ENCODE measurements at regions not wholly inside any gene's neighbourhood (a gene's known extent, or its start where the extent isn't known, plus 50 kb on each side); places are given as distances from the start of the nearest gene placed in this dataset.

GRCh38 chr2:171241771-171242170 lies 81.1 kb upstream of the TLK1 start:
- H3K9ac ChIP-seq (ENCODE audit: low read depth, low read length), result no peak overlapping the region
- no peaks in the 10 kb centered on the region for H3K27me3 ChIP-seq (ENCODE audit: control insufficient read depth, insufficient read depth, low read length)
- H3K9me3 ChIP-seq (replicated peaks; ENCODE audit: low read length), result peaks cover 11% of the 10 kb centered on the region
- no peaks in the 10 kb centered on the region for H3K36me3 ChIP-seq (ENCODE audit: insufficient read depth, low read length)
- no peak overlapping the region for H3K4me3 ChIP-seq (ENCODE audit: low read length)
- H3K4me1 ChIP-seq (ENCODE audit: control insufficient read depth, insufficient read depth, low read length), result peaks cover 10% of the 10 kb centered on the region
- no peak overlapping the region for H3K4me2 ChIP-seq (ENCODE audit: low read length)

- H3K9me3 ChIP-seq (replicated peaks; ENCODE audit: low read length), result no peaks in the 10 kb centered on the region
- H3K4me2 ChIP-seq (ENCODE audit: low read length), result no peak overlapping the region
- no peak overlapping the region for H3K9ac ChIP-seq (ENCODE audit: low read depth, low read length)
- H3K4me3 ChIP-seq (ENCODE audit: low read length), result no peak overlapping the region
- no peaks in the 10 kb centered on the region for H3K4me1 ChIP-seq (ENCODE audit: control insufficient read depth, insufficient read depth, low read length)
- H3K36me3 ChIP-seq (ENCODE audit: insufficient read depth, low read length), result no peaks in the 10 kb centered on the region
- H3K27me3 ChIP-seq (ENCODE audit: control insufficient read depth, insufficient read depth, low read length), result no peaks in the 10 kb centered on the region
These were observed 78.3 kb upstream of the TLK1 start for GRCh38 chr2:171238946-171239345.

- H3K36me3 ChIP-seq (ENCODE audit: insufficient read depth, low read length), result no peaks in the 10 kb centered on the region
- H3K27me3 ChIP-seq (ENCODE audit: control insufficient read depth, insufficient read depth, low read length), result no peaks in the 10 kb centered on the region
- no peak overlapping the region for H3K4me2 ChIP-seq (ENCODE audit: low read length)
- H3K9me3 ChIP-seq (replicated peaks; ENCODE audit: low read length), result no peaks in the 10 kb centered on the region
- H3K4me1 ChIP-seq (ENCODE audit: control insufficient read depth, insufficient read depth, low read length), result no peaks in the 10 kb centered on the region
- H3K4me3 ChIP-seq (ENCODE audit: low read length), result no peak overlapping the region
- H3K9ac ChIP-seq (ENCODE audit: low read depth, low read length), result no peak overlapping the region
These were observed 77.2 kb upstream of the TLK1 start for GRCh38 chr2:171237751-171238505.

- H3K36me3 ChIP-seq (ENCODE audit: insufficient read depth, low read length), result no peaks in the 10 kb centered on the region
- no peak overlapping the region for H3K4me3 ChIP-seq (ENCODE audit: low read length)
- no peaks in the 10 kb centered on the region for H3K9me3 ChIP-seq (replicated peaks; ENCODE audit: low read length)
- H3K27me3 ChIP-seq (ENCODE audit: control insufficient read depth, insufficient read depth, low read length), result no peaks in the 10 kb centered on the region
- H3K4me1 ChIP-seq (ENCODE audit: control insufficient read depth, insufficient read depth, low read length), result no peaks in the 10 kb centered on the region
- no peak overlapping the region for H3K4me2 ChIP-seq (ENCODE audit: low read length)
- no peak overlapping the region for H3K9ac ChIP-seq (ENCODE audit: low read depth, low read length)
These were observed 74.7 kb upstream of the TLK1 start for GRCh38 chr2:171235262-171235881.

GRCh38 chr2:171230176-171230575 lies 69.5 kb upstream of the TLK1 start:
- no peak overlapping the region for H3K9ac ChIP-seq (ENCODE audit: low read depth, low read length)

GRCh38 chr2:171228826-171229225 lies 68.1 kb upstream of the TLK1 start:
- Histone ChIP-seq H3K9ac (ENCODE audit: low read depth, low read length) (no peak overlapping the region), H3K4me1 (ENCODE audit: control insufficient read depth, insufficient read depth, low read length) (peaks cover 17% of the 10 kb centered on the region), H3K36me3 (ENCODE audit: insufficient read depth, low read length) (no peaks in the 10 kb centered on the region), H3K9me3 (replicated peaks; ENCODE audit: low read length) (no peaks in the 10 kb centered on the region), H3K4me2 (ENCODE audit: low read length) (no peak overlapping the region), H3K4me3 (ENCODE audit: low read length) (no peak overlapping the region), H3K27me3 (ENCODE audit: control insufficient read depth, insufficient read depth, low read length) (no peaks in the 10 kb centered on the region)

More at GRCh38 chr2:171230176-171230575, 69.5 kb upstream of the TLK1 start:
- Histone ChIP-seq H3K4me2 (ENCODE audit: low read length) (no peak overlapping the region), H3K4me1 (ENCODE audit: control insufficient read depth, insufficient read depth, low read length) (peaks cover 10% of the 10 kb centered on the region), H3K9me3 (replicated peaks; ENCODE audit: low read length) (no peaks in the 10 kb centered on the region), H3K36me3 (ENCODE audit: insufficient read depth, low read length) (no peaks in the 10 kb centered on the region), H3K4me3 (ENCODE audit: low read length) (no peak overlapping the region), H3K27me3 (ENCODE audit: control insufficient read depth, insufficient read depth, low read length) (no peaks in the 10 kb centered on the region)

GRCh38 chr2:171227066-171227782 lies 66.5 kb upstream of the TLK1 start:
- no peaks in the 10 kb centered on the region for H3K36me3 ChIP-seq (ENCODE audit: insufficient read depth, low read length)

GRCh38 chr2:171226461-171226860 lies 65.8 kb upstream of the TLK1 start:
- H3K4me2 ChIP-seq (ENCODE audit: low read length), result no peak overlapping the region
- no peaks in the 10 kb centered on the region for H3K9me3 ChIP-seq (replicated peaks; ENCODE audit: low read length)
- no peak overlapping the region for H3K4me3 ChIP-seq (ENCODE audit: low read length)
- peaks cover 17% of the 10 kb centered on the region for H3K4me1 ChIP-seq (ENCODE audit: control insufficient read depth, insufficient read depth, low read length)
- no peak overlapping the region for H3K9ac ChIP-seq (ENCODE audit: low read depth, low read length)
- H3K36me3 ChIP-seq (ENCODE audit: insufficient read depth, low read length), result no peaks in the 10 kb centered on the region
- H3K27me3 ChIP-seq (ENCODE audit: control insufficient read depth, insufficient read depth, low read length), result no peaks in the 10 kb centered on the region

More at GRCh38 chr2:171227066-171227782, 66.5 kb upstream of the TLK1 start:
- Histone ChIP-seq H3K27me3 (ENCODE audit: control insufficient read depth, insufficient read depth, low read length) (no peaks in the 10 kb centered on the region), H3K9ac (ENCODE audit: low read depth, low read length) (no peak overlapping the region), H3K9me3 (replicated peaks; ENCODE audit: low read length) (no peaks in the 10 kb centered on the region), H3K4me2 (ENCODE audit: low read length) (no peak overlapping the region), H3K4me1 (ENCODE audit: control insufficient read depth, insufficient read depth, low read length) (peaks cover 17% of the 10 kb centered on the region), H3K4me3 (ENCODE audit: low read length) (no peak overlapping the region)

- Histone ChIP-seq H3K27me3 (ENCODE audit: control insufficient read depth, insufficient read depth, low read length) (no peaks in the 10 kb centered on the region), H3K9me3 (replicated peaks; ENCODE audit: low read length) (no peaks in the 10 kb centered on the region), H3K4me2 (ENCODE audit: low read length) (no peak overlapping the region), H3K9ac (ENCODE audit: low read depth, low read length) (no peak overlapping the region), H3K36me3 (ENCODE audit: insufficient read depth, low read length) (no peaks in the 10 kb centered on the region), H3K4me3 (ENCODE audit: low read length) (no peak overlapping the region), H3K4me1 (ENCODE audit: control insufficient read depth, insufficient read depth, low read length) (peaks cover 17% of the 10 kb centered on the region)
These were observed 65.3 kb upstream of the TLK1 start for GRCh38 chr2:171225989-171226388.

- H3K4me1 ChIP-seq (ENCODE audit: control insufficient read depth, insufficient read depth, low read length), result peaks cover 17% of the 10 kb centered on the region
- no peak overlapping the region for H3K9ac ChIP-seq (ENCODE audit: low read depth, low read length)
These were observed 64.7 kb upstream of the TLK1 start for GRCh38 chr2:171225302-171225980.

GRCh38 chr2:171217330-171217729 lies 56.6 kb upstream of the TLK1 start:
- Histone ChIP-seq H3K36me3 (ENCODE audit: insufficient read depth, low read length) (no peaks in the 10 kb centered on the region), H3K4me3 (ENCODE audit: low read length) (no peak overlapping the region), H3K4me1 (ENCODE audit: control insufficient read depth, insufficient read depth, low read length) (no peaks in the 10 kb centered on the region), H3K9ac (ENCODE audit: low read depth, low read length) (no peak overlapping the region), H3K4me2 (ENCODE audit: low read length) (no peak overlapping the region), H3K9me3 (replicated peaks; ENCODE audit: low read length) (no peaks in the 10 kb centered on the region), H3K27me3 (ENCODE audit: control insufficient read depth, insufficient read depth, low read length) (no peaks in the 10 kb centered on the region)

More at GRCh38 chr2:171225302-171225980, 64.7 kb upstream of the TLK1 start:
- H3K4me3 ChIP-seq (ENCODE audit: low read length), result no peak overlapping the region
- peak overlapping the region; percentile 57 for H3K4me2 ChIP-seq (ENCODE audit: low read length)
- no peaks in the 10 kb centered on the region for H3K27me3 ChIP-seq (ENCODE audit: control insufficient read depth, insufficient read depth, low read length)
- no peaks in the 10 kb centered on the region for H3K9me3 ChIP-seq (replicated peaks; ENCODE audit: low read length)
- no peaks in the 10 kb centered on the region for H3K36me3 ChIP-seq (ENCODE audit: insufficient read depth, low read length)

Measured in skeletal muscle satellite cell (primary cell).